ENCODE measurements at regions not wholly inside any gene's neighbourhood (a gene's known extent, or its start where the extent isn't known, plus 50 kb on each side); places are given as distances from the start of the nearest gene placed in this dataset.

DNA sequence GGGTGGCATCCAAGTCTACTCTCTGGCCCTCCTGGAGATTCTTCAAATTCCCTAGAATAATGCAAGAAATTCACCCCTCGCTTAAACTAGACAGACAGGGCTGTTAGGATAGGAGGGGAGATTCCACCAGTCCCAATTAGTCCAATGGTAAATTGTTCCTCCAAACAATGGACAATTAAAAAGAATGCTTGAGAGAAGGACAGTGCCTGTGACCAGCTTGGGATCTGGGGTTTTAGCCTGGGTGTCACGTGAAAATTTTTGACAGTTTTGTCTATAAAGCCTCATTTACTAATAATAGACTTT is 177.7 kb upstream of the RAB4A start:
- TF ChIP-seq POLR2AphosphoS5 (IDR thresholded peaks at IDR 0.05) (no peak), POLR2A (IDR thresholded peaks at IDR 0.05) (no peak)
- TF ChIP-seq, protein P1, sequence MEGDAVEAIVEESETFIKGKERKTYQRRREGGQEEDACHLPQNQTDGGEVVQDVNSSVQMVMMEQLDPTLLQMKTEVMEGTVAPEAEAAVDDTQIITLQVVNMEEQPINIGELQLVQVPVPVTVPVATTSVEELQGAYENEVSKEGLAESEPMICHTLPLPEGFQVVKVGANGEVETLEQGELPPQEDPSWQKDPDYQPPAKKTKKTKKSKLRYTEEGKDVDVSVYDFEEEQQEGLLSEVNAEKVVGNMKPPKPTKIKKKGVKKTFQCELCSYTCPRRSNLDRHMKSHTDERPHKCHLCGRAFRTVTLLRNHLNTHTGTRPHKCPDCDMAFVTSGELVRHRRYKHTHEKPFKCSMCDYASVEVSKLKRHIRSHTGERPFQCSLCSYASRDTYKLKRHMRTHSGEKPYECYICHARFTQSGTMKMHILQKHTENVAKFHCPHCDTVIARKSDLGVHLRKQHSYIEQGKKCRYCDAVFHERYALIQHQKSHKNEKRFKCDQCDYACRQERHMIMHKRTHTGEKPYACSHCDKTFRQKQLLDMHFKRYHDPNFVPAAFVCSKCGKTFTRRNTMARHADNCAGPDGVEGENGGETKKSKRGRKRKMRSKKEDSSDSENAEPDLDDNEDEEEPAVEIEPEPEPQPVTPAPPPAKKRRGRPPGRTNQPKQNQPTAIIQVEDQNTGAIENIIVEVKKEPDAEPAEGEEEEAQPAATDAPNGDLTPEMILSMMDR (IDR thresholded peaks at IDR 0.05), result no peak

All from breast epithelium (tissue), 3 donors.